ENCODE measurements at regions not wholly inside any gene's neighbourhood (a gene's known extent, or its start where the extent isn't known, plus 50 kb on each side); places are given as distances from the start of the nearest gene placed in this dataset.

GRCh38 chr4:160235771-160236170, 1132.9 kb downstream of the RAPGEF2 start:
- TF ChIP-seq CTCF (IDR thresholded peaks at IDR 0.05; ENCODE audit: low read depth, low read length), result no peak
- H3K4me3 ChIP-seq (replicated peaks in 1 of 2; ENCODE audit: low read depth in 2 of 2, low read length in 2 of 2), result no peak overlapping the region
- DNase-seq (ENCODE audit: low read depth in 2 of 2), result no peak

GRCh38 chr4:160238790-160239189, 1135.9 kb downstream of the RAPGEF2 start:
- DNase-seq (ENCODE audit: low read depth in 2 of 2), result peak in 1 of 2 donors; percentile 1
- no peak for TF ChIP-seq CTCF (IDR thresholded peaks at IDR 0.05; ENCODE audit: low read depth, low read length)
- no peak overlapping the region for H3K4me3 ChIP-seq (replicated peaks in 1 of 2; ENCODE audit: low read depth in 2 of 2, low read length in 2 of 2)

GRCh38 chr4:160247091-160247656, 1144.3 kb downstream of the RAPGEF2 start:
- no peak overlapping the region for H3K4me3 ChIP-seq (replicated peaks in 1 of 2; ENCODE audit: low read depth in 2 of 2, low read length in 2 of 2)
- DNase-seq (ENCODE audit: low read depth in 2 of 2), result no peak
- TF ChIP-seq CTCF (IDR thresholded peaks at IDR 0.05; ENCODE audit: low read depth, low read length), result no peak

- no peak for TF ChIP-seq CTCF (IDR thresholded peaks at IDR 0.05; ENCODE audit: low read depth, low read length)
- no peak overlapping the region for H3K4me3 ChIP-seq (replicated peaks in 1 of 2; ENCODE audit: low read depth in 2 of 2, low read length in 2 of 2)
- DNase-seq (ENCODE audit: low read depth in 2 of 2), result no peak
Observed at GRCh38 chr4:160251522-160252170, 1148.8 kb downstream of the RAPGEF2 start.

GRCh38 chr4:160257318-160257717, 1154.4 kb downstream of the RAPGEF2 start:
- DNase-seq (ENCODE audit: low read depth in 2 of 2), result no peak
- no peak for TF ChIP-seq CTCF (IDR thresholded peaks at IDR 0.05; ENCODE audit: low read depth, low read length)
- H3K4me3 ChIP-seq (replicated peaks in 1 of 2; ENCODE audit: low read depth in 2 of 2, low read length in 2 of 2), result no peak overlapping the region

- no peak for TF ChIP-seq CTCF (IDR thresholded peaks at IDR 0.05; ENCODE audit: low read depth, low read length)
- H3K4me3 ChIP-seq (replicated peaks in 1 of 2; ENCODE audit: low read depth in 2 of 2, low read length in 2 of 2), result no peak overlapping the region
- no peak for DNase-seq (ENCODE audit: low read depth in 2 of 2)
Observed at GRCh38 chr4:160265014-160265413, 1162.1 kb downstream of the RAPGEF2 start.

- no peak overlapping the region for H3K4me3 ChIP-seq (replicated peaks in 1 of 2; ENCODE audit: low read depth in 2 of 2, low read length in 2 of 2)
- DNase-seq (ENCODE audit: low read depth in 2 of 2), result no peak
- no peak for TF ChIP-seq CTCF (IDR thresholded peaks at IDR 0.05; ENCODE audit: low read depth, low read length)
Observed at GRCh38 chr4:160265836-160266235, 1163.0 kb downstream of the RAPGEF2 start.
